ENCODE measurements at regions not wholly inside any gene's neighbourhood (a gene's known extent, or its start where the extent isn't known, plus 50 kb on each side); places are given as distances from the start of the nearest gene placed in this dataset.

GRCh38 chr5:173509060-173509459 lies 107.4 kb downstream of the BOD1 start:
- DNase-seq (ENCODE audit: extremely low spot score) = no peak
- TF ChIP-seq TARDBP (IDR thresholded peaks at IDR 0.05) (no peak), SP1 (IDR thresholded peaks at IDR 0.05) (no peak), FOXA1 (IDR thresholded peaks at IDR 0.05) (no peak), SUZ12 (IDR thresholded peaks at IDR 0.05) (no peak), LEF1 (IDR thresholded peaks at IDR 0.05; ENCODE audit: borderline replicate concordance) (no peak), L3MBTL2 (conservative IDR thresholded peaks at IDR 0.05) (no peak), FOXM1 (IDR thresholded peaks at IDR 0.05; ENCODE audit: borderline replicate concordance) (no peak), ELF4 (IDR thresholded peaks at IDR 0.05) (no peak), BHLHE40 (IDR thresholded peaks at IDR 0.05; ENCODE audit: borderline replicate concordance) (no peak), ZNF384 (IDR thresholded peaks at IDR 0.05) (no peak), HDGF (IDR thresholded peaks at IDR 0.05; ENCODE audit: borderline replicate concordance) (no peak), NFRKB (IDR thresholded peaks at IDR 0.05) (no peak)
- TF ChIP-seq, protein P1, sequence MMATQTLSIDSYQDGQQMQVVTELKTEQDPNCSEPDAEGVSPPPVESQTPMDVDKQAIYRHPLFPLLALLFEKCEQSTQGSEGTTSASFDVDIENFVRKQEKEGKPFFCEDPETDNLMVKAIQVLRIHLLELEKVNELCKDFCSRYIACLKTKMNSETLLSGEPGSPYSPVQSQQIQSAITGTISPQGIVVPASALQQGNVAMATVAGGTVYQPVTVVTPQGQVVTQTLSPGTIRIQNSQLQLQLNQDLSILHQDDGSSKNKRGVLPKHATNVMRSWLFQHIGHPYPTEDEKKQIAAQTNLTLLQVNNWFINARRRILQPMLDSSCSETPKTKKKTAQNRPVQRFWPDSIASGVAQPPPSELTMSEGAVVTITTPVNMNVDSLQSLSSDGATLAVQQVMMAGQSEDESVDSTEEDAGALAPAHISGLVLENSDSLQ (IDR thresholded peaks at IDR 0.05) = no peak
- ChIA-PET POLR2A (no interaction called here), CTCF (no interaction called here)

DNA sequence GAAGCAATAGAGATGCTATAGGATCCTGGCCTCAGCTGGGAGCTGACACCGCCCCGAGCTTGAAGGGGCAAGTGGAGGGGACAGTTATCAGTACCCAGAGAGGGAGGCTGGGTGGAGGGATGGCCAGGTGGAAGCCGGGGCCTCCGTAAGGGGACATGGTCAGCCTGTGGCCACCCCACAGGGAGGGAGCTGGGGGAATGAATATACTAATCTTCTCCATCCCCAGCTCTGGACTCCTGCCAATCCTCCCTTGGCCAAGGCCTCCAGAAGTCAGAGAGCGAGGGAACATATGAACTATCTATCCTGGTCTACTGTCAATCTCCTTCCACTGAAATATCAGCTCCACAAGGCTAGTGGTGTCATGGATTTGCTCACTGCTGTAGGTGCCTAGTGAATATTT lies 109.3 kb downstream of the BOD1 start:
- DNase-seq (ENCODE audit: extremely low spot score) = no peak
- CTCF ChIA-PET = no interaction called here
- TF ChIP-seq FOXM1 (IDR thresholded peaks at IDR 0.05; ENCODE audit: borderline replicate concordance) (no peak), FOXK2 (IDR thresholded peaks at IDR 0.05) (no peak), SP1 (IDR thresholded peaks at IDR 0.05) (no peak), ZNF384 (IDR thresholded peaks at IDR 0.05) (no peak), CTBP1 (IDR thresholded peaks at IDR 0.05; ENCODE audit: borderline replicate concordance) (no peak), BHLHE40 (IDR thresholded peaks at IDR 0.05; ENCODE audit: borderline replicate concordance) (no peak), TARDBP (IDR thresholded peaks at IDR 0.05) (no peak)
- TF ChIP-seq, protein P1 (IDR thresholded peaks at IDR 0.05) = no peak
- POLR2A ChIA-PET = no interaction called here

DNA sequence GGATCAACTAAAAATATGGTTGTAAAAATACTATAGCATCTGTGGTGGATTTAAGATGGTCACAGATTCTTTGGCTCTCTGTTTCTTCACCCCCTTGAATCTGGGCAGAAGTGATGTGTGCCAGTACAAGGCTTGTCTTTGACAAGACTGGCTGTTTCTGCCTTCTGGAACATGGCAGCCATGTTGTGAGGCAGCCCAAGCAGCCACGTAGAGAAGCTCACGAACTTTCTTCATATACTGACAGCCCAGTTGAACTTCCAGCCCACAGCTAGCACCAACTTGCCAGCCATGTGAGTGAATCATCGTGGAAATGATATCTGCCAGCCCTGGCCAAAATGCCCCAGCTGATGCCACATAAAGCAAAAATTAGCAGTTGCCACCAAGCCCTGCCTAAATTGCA lies 110.8 kb downstream of the BOD1 start:
- TF ChIP-seq, protein P1 (IDR thresholded peaks at IDR 0.05) = no peak
- DNase-seq (ENCODE audit: extremely low spot score) = no peak
- ChIA-PET POLR2A (no interaction called here), CTCF (no interaction called here)

- CTCF ChIA-PET = no interaction called here
- POLR2A ChIA-PET = no interaction called here
- DNase-seq (ENCODE audit: extremely low spot score) = no peak
- no peak for TF ChIP-seq HDGF (IDR thresholded peaks at IDR 0.05; ENCODE audit: borderline replicate concordance)
Observed at GRCh38 chr5:173501922-173502321, 114.5 kb downstream of the BOD1 start.

- CTCF ChIA-PET = no interaction called here
- DNase-seq (ENCODE audit: extremely low spot score) = no peak
- POLR2A ChIA-PET = no interaction called here
- TF ChIP-seq SUZ12 (IDR thresholded peaks at IDR 0.05) (no peak), CTBP1 (IDR thresholded peaks at IDR 0.05; ENCODE audit: borderline replicate concordance) (no peak), SP1 (IDR thresholded peaks at IDR 0.05) (no peak), BHLHE40 (IDR thresholded peaks at IDR 0.05; ENCODE audit: borderline replicate concordance) (no peak), FOXK2 (IDR thresholded peaks at IDR 0.05) (no peak), TARDBP (IDR thresholded peaks at IDR 0.05) (no peak), ELF4 (IDR thresholded peaks at IDR 0.05) (no peak), NFRKB (IDR thresholded peaks at IDR 0.05) (no peak), FOXM1 (IDR thresholded peaks at IDR 0.05; ENCODE audit: borderline replicate concordance) (no peak), FOXA1 (IDR thresholded peaks at IDR 0.05) (no peak), L3MBTL2 (conservative IDR thresholded peaks at IDR 0.05) (no peak), HDGF (IDR thresholded peaks at IDR 0.05; ENCODE audit: borderline replicate concordance) (no peak)
- TF ChIP-seq, protein P1 (IDR thresholded peaks at IDR 0.05) = no peak
Observed at GRCh38 chr5:173501271-173501670, 115.2 kb downstream of the BOD1 start.

- POLR2A ChIA-PET = no interaction called here
- CTCF ChIA-PET = no interaction called here
- TF ChIP-seq L3MBTL2 (conservative IDR thresholded peaks at IDR 0.05) (no peak), TARDBP (IDR thresholded peaks at IDR 0.05) (no peak), FOXM1 (IDR thresholded peaks at IDR 0.05; ENCODE audit: borderline replicate concordance) (no peak), FOXK2 (IDR thresholded peaks at IDR 0.05) (no peak), ZNF384 (IDR thresholded peaks at IDR 0.05) (no peak), LEF1 (IDR thresholded peaks at IDR 0.05; ENCODE audit: borderline replicate concordance) (no peak), BHLHE40 (IDR thresholded peaks at IDR 0.05; ENCODE audit: borderline replicate concordance) (no peak), CTBP1 (IDR thresholded peaks at IDR 0.05; ENCODE audit: borderline replicate concordance) (no peak), NFRKB (IDR thresholded peaks at IDR 0.05) (no peak), SUZ12 (IDR thresholded peaks at IDR 0.05) (no peak)
- DNase-seq (ENCODE audit: extremely low spot score) = no peak
Observed at GRCh38 chr5:173500213-173500560, 116.3 kb downstream of the BOD1 start.

Data from HEK293T (cell line).